CD4-positive, alpha-beta T cell (primary cell): ENCODE measurements at regions not wholly inside any gene's neighbourhood (a gene's known extent, or its start where the extent isn't known, plus 50 kb on each side); places are given as distances from the start of the nearest gene placed in this dataset.

Source experiments
- ATAC-seq: fragments of 200-7000 bp; cut with Tn5 transposase; one replicate; pipeline ENCODE4 v1.10.0; 2022; ENCODE audit warnings: mild to moderate bottlenecking; ENCODE audit not compliant: poor library complexity
- CTCF ChIA-PET: fragments of 350-600 bp; sonication (Branson Sonifier 250); formaldehyde crosslinking; loops from one replicate; lab custom pipeline; 2021; ENCODE audit warnings: antibody characterized with exemption, inconsistent platforms; lab: Charles Lee
- POLR2A ChIA-PET: fragments of 350-600 bp; sonication (Branson Sonifier 250); formaldehyde crosslinking; loops from one replicate; lab custom pipeline; 2021; ENCODE audit warnings: antibody characterized with exemption, inconsistent platforms; lab: Charles Lee
- DNase-seq, 14 experiments: peaks; one replicate each; pipeline ENCODE4 v3.0.0-alpha.2; 2013 to 2020; ENCODE audit warnings: mixed read lengths in 2 of 14
- H3K27ac ChIP-seq, 2 donors: one replicate each; pipeline versions ENCODE4 v1.5.1 to v1.7.0; 2013; ENCODE audit warnings: low read length in 2 of 2, low read depth in 1 of 2, mild to moderate bottlenecking in 1 of 2
- H3K27me3 ChIP-seq, 2 experiments: 1 replicate in 1 of 2; 2 replicates in 1 of 2; pipeline versions ENCODE4 v1.6.1 to v1.7.0; 2013; ENCODE audit warnings: low read length in 2 of 2, control low read depth in 1 of 2, mild to moderate bottlenecking in 1 of 2, moderate library complexity in 1 of 2; ENCODE audit not compliant: insufficient read depth in 2 of 2, control insufficient read depth in 1 of 2
- H3K36me3 ChIP-seq: one replicate; pipeline ENCODE4 v1.6.1; 2013; ENCODE audit warnings: low read length, control low read depth; ENCODE audit not compliant: insufficient read depth
- H3K4me1 ChIP-seq: one replicate; pipeline ENCODE4 v1.6.1; 2013; ENCODE audit warnings: low read length, control low read depth; ENCODE audit not compliant: insufficient read depth
- H3K4me3 ChIP-seq: one replicate; pipeline ENCODE4 v1.5.1; 2013; ENCODE audit warnings: mild to moderate bottlenecking, low read length, moderate library complexity
- H3K9me3 ChIP-seq, 2 experiments: 1 replicate in 1 of 2; 2 replicates in 1 of 2; pipeline versions ENCODE4 v1.6.1 to v1.7.0; 2013; ENCODE audit warnings: low read length in 2 of 2, mild to moderate bottlenecking in 2 of 2, control low read depth in 1 of 2, moderate library complexity in 1 of 2; ENCODE audit not compliant: control insufficient read depth in 1 of 2, insufficient read depth in 1 of 2
- H3K27ac Mint-ChIP-seq: one replicate; pipeline ENCODE4 v1.8.0; 2020; ENCODE audit warnings: mixed read lengths
- H3K27me3 Mint-ChIP-seq: one replicate; pipeline ENCODE4 v1.8.0; 2021; ENCODE audit warnings: mixed read lengths
- H3K36me3 Mint-ChIP-seq: one replicate; pipeline ENCODE4 v1.8.0; 2021; ENCODE audit warnings: low read depth, mixed read lengths
- H3K4me1 Mint-ChIP-seq: one replicate; pipeline ENCODE4 v1.8.0; 2021; ENCODE audit warnings: low read depth, mixed read lengths
- H3K4me3 Mint-ChIP-seq: one replicate; pipeline ENCODE4 v1.8.0; 2020; ENCODE audit warnings: mild to moderate bottlenecking, mixed read lengths
- H3K9me3 Mint-ChIP-seq: one replicate; pipeline ENCODE4 v1.8.0; 2020; ENCODE audit warnings: mixed read lengths
- CTCF ChIP-seq: fragments of 200-600 bp; IDR thresholded peaks from one replicate; pipeline ENCODE4 v1.8.0; 2022; ENCODE audit warnings: antibody characterized with exemption, mild to moderate bottlenecking
- intact Hi-C, 2 experiments: fragments of 100-400 bp; cut with DNase I in 1 of 2; cut with micrococcal nuclease in 1 of 2; formaldehyde crosslinking; loops; one replicate each; pipeline versions ENCODE4 v1.15.1 to v1.9.0; 2023 to 2025; cut with DNase I, micrococcal nuclease

DNA sequence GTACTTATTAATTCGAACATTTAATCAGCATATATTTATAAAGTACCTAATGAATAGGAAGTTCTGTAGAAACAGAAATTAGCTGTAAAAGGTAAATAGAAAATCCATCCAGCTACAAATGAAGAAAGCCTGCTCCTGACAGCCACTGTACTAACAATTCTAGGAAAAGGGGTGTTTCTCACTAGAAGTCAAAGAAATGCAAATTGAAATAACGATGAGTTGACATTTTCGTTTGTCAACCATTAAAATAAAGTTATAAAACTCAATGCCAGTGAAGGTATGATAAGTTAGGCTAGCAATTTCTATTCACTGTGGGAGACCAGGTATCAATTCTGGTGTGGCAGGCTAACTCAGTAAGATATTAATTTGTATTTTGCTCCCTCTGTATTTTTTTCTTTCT, 198.0 kb downstream of the ARL4C start:
- H3K27me3 ChIP-seq: no peaks in the 10 kb centered on the region
- H3K36me3 ChIP-seq: no peaks in the 10 kb centered on the region
- intact Hi-C loops: loop anchor here (10.0 kb wide), 2 partner anchors 126 to 304 kb away; no protein-coding TSS in a partner anchor
- Mint-ChIP-seq H3K4me1 (peaks cover 84% of the 10 kb centered on the region), H3K4me3 (no peak overlapping the region), H3K27me3 (no peaks in the 10 kb centered on the region), H3K9me3 (peaks cover 2% of the 10 kb centered on the region), H3K27ac (peak overlapping the region; percentile 37), H3K36me3 (no peaks in the 10 kb centered on the region)
- ChIA-PET POLR2A (interaction anchor here (0.6 to 1.4 kb wide), 3 partner anchors 10 to 155 kb away, joined by 3 to 4 read pairs (median 3); no protein-coding TSS in a partner anchor), CTCF (no interaction called here)
- no peaks in the 10 kb centered on the region for H3K9me3 ChIP-seq
- no peak for ATAC-seq
- H3K4me3 ChIP-seq: no peak overlapping the region
- H3K4me1 ChIP-seq: peaks cover 69% of the 10 kb centered on the region
- H3K27ac ChIP-seq: no peak overlapping the region
- no peak for DNase-seq
- TF ChIP-seq CTCF: no peak

DNA sequence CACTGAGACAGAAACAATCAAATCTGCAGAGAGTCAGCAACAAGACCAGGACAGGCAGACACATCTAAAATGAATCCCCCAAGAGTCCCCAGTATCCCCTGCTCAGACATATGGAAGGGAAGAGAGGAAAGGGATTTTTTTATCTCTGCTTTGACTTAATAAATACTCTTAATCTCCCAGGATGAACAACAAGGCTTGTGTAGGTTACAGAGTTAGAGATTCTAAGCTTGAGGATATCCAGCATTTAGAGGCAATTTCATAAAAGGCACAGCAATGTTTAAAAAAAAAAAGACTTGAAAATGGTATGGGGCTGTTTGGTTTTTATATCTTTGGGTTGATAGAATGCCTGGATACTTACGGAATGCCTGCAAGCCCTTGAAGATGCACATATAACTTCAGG, 199.9 kb downstream of the ARL4C start:
- no peaks in the 10 kb centered on the region for H3K27me3 ChIP-seq
- Mint-ChIP-seq H3K36me3 (no peaks in the 10 kb centered on the region), H3K4me3 (no peak overlapping the region), H3K27me3 (no peaks in the 10 kb centered on the region), H3K27ac (peak overlapping the region; percentile 98), H3K4me1 (peaks cover 90% of the 10 kb centered on the region), H3K9me3 (peaks cover 2% of the 10 kb centered on the region)
- H3K4me3 ChIP-seq: no peak overlapping the region
- no peaks in the 10 kb centered on the region for H3K36me3 ChIP-seq
- H3K4me1 ChIP-seq: peaks cover 75% of the 10 kb centered on the region
- H3K9me3 ChIP-seq: no peaks in the 10 kb centered on the region
- POLR2A ChIA-PET: no interaction called here
- TF ChIP-seq CTCF: no peak
- DNase-seq: no peak
- no peak for ATAC-seq
- intact Hi-C loops: loop anchor here (10.0 kb wide), 2 partner anchors 128 to 302 kb away; no protein-coding TSS in a partner anchor
- peak overlapping the region in 1 of 2 donors; percentile 14 for H3K27ac ChIP-seq
- CTCF ChIA-PET: interaction anchor here (1.1 kb wide), 1 partner anchor 10 kb away, joined by 3 read pairs; no protein-coding TSS in a partner anchor

- intact Hi-C loops: loop anchor here (2.0 to 10.0 kb wide), 6 partner anchors 15 to 299 kb away; no protein-coding TSS in a partner anchor
- H3K4me1 Mint-ChIP-seq: peaks cover 92% of the 10 kb centered on the region
- Histone ChIP-seq H3K4me3 (no peak overlapping the region), H3K27me3 (no peaks in the 10 kb centered on the region), H3K9me3 (no peaks in the 10 kb centered on the region), H3K4me1 (peaks cover 75% of the 10 kb centered on the region), H3K36me3 (no peaks in the 10 kb centered on the region), H3K27ac (peak overlapping the region; percentile 96 to 99)
- peak overlapping the region; percentile 5 for H3K4me3 Mint-ChIP-seq
- DNase-seq: peak in 2 of 14 experiments; percentile 36 to 43
- ChIA-PET POLR2A (interaction anchor here (0.7 to 8.8 kb wide), 8 partner anchors 75 to 304 kb away, joined by 3 to 222 read pairs (median 18); partner anchors contain the start of gene ARL4C), CTCF (interaction anchor here (0.6 to 3.8 kb wide), 7 partner anchors 10 to 202 kb away, joined by 3 to 17 read pairs (median 4); partner anchors contain the start of gene ARL4C)
- TF ChIP-seq CTCF: no peak
- ATAC-seq: no peak
- H3K27ac Mint-ChIP-seq: peak overlapping the region; percentile 98
- H3K9me3 Mint-ChIP-seq: peaks cover 2% of the 10 kb centered on the region
- H3K36me3 Mint-ChIP-seq: no peaks in the 10 kb centered on the region
- H3K27me3 Mint-ChIP-seq: no peaks in the 10 kb centered on the region
Observed at GRCh38 chr2:234293973-234294372, 202.9 kb downstream of the ARL4C start.
